Right ventricle myocardium superior (tissue), 1 donor: ENCODE measurements at regions not wholly inside any gene's neighbourhood (a gene's known extent, or its start where the extent isn't known, plus 50 kb on each side); places are given as distances from the start of the nearest gene placed in this dataset.

Experiments used
- ATAC-seq: fragments of 200-7000 bp; cut with Tn5 transposase; one replicate; pipeline ENCODE4 v1.9.1; 2020; ENCODE audit warnings: mild to moderate bottlenecking; ENCODE audit not compliant: poor library complexity
- DNase-seq: peaks from one replicate; pipeline ENCODE4 v3.0.0-alpha.2; 2020
- intact Hi-C: fragments of 100-400 bp; cut with DNase I; formaldehyde crosslinking; loops from one replicate; pipeline ENCODE4 v1.11.2; 2022
- donor health status: DM: no; HTN: yes; CAD: no; lungs with severe emphysema.

- intact Hi-C loops, result no loop called here
- DNase-seq, result no peak
- ATAC-seq, result no peak
These were observed 699.4 kb upstream of the FZD8 start for GRCh38 chr10:36341471-36341870.

DNA sequence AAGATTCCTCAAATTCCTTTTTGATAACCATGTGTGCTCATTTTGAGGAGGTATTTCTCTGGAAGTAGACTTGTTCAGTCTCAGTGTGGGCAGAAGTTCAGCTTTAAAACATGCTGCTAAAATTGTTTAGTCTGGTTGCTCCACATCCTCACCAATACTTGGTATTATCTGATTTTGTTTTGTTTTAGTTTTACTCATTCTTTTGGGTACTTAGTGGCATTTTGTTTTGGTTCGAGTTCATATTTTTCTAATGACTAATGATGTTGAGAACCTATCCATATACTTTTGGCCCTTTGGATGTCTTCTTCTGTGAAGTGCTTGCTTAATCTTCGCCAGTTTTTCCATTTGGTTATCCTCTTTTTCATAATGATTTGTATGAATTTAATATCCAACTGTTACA, 694.2 kb upstream of the FZD8 start:
- DNase-seq (no peak), ATAC-seq (no peak)
- intact Hi-C loops, result no loop called here

DNA sequence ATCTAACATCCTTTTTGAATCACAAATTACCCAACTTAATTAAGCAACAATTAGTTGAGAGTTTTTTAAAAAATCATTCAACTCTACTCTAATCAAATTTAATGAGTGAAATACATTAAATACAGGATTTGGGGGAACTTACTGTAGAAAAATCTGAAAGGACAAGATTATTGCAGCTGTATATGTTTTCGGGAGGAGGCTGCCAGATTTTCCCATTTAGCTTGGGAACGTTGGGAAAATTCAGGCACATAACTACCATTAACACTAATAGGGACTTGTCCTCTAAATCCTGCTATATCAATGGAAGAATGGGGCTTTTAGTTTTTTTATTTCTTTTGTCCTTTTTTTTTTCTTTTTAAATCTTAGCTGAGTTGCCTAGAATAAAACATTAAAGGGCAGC, 691.4 kb upstream of the FZD8 start:
- intact Hi-C loops, result no loop called here
- DNase-seq, result no peak
- ATAC-seq, result no peak

DNA sequence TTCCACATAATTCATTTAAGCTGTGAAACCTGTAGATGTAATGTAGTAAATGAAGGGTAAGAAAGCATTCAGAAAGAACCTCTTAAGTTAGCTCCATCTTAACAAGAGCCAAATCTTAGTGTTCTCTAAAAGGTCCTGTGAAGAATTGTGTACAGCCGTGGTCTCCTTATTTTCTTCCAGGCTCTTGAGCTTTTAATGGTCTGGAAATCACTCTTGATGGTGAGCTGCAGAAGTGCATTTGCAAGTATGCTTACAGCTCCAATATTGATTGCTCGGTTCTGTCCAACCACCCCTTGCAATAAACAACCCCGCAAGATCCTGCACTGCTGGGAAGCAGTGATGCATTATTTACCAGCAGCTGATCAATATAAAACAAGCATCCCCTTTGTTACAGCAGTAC, 690.8 kb upstream of the FZD8 start:
- intact Hi-C loops, result no loop called here
- DNase-seq, result no peak
- ATAC-seq, result no peak

GRCh38 chr10:36331121-36331520, 689.0 kb upstream of the FZD8 start:
- intact Hi-C loops, result no loop called here
- ATAC-seq (no peak), DNase-seq (no peak)

DNA sequence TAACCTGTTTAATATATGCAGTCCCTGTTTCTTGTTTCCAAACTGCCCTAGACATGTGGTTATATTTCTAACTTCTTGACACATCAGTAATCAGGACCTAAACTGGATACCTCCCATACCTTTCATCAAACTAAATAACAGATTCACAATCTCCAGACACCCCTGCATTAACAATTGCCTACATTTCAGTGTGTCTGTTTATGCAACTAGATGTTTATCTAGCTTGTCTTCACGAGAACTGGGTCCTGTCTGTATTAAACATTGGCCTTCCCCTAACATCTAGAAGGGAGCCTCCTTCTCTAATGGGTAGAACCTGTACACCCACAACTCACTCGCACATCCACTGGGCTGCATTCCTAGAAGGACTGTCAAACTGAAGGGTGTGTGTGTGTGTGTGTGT, 683.7 kb upstream of the FZD8 start:
- DNase-seq (no peak), ATAC-seq (no peak)
- intact Hi-C loops, result no loop called here

- DNase-seq (no peak), ATAC-seq (no peak)
- intact Hi-C loops, result no loop called here
These were observed 682.7 kb upstream of the FZD8 start for GRCh38 chr10:36324831-36325230.

DNA sequence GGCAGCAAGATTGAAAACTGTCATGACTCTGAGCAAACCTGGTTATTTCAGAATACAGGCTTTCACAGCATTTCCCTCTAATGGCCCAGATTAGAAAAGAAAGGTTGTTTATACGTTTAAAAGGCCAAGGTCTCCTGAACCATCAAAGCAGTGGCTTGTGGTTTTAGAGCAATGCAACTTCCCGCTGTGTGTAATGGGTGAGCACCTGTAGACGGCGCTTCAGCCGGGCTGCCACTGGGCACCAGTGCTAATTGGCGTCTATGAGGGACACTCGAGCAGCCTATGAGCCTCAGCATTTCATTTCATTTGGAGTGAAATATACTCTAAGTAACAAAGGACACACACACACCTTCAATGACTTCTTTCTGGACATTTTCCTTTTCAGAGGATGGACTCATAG, 671.0 kb upstream of the FZD8 start:
- no peak for ATAC-seq
- no peak for DNase-seq
- intact Hi-C loops, result no loop called here

GRCh38 chr10:36303896-36304295, 661.8 kb upstream of the FZD8 start:
- intact Hi-C loops, result no loop called here
- no peak for DNase-seq

DNA sequence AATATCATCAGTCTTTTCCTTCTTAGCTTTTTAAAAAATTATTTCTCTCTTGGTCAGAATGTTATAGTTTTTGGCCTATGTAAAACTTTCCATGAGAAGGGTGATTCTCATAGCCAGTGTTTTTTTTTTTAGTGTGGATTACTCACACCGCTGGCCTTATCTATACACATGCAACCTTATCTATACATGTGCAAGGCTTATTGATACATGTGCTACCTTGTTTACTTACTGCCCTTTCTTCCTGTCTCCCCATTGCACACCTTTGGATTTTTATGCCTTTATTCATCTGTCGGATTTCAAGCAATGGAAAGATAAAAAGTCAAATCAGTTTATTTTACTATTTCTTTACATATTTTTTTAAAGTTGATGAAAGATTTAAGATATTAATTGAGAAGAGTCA, 660.0 kb upstream of the FZD8 start:
- intact Hi-C loops, result no loop called here
- no peak for ATAC-seq
- no peak for DNase-seq

More at GRCh38 chr10:36303896-36304295, 661.8 kb upstream of the FZD8 start:
- ATAC-seq, result no peak

- no peak for ATAC-seq
- DNase-seq, result no peak
- intact Hi-C loops, result no loop called here
These were observed 659.4 kb upstream of the FZD8 start for GRCh38 chr10:36301539-36301938.

GRCh38 chr10:36301139-36301538, 659.0 kb upstream of the FZD8 start:
- ATAC-seq, result no peak
- intact Hi-C loops, result no loop called here
- no peak for DNase-seq

GRCh38 chr10:36283827-36284226, 641.7 kb upstream of the FZD8 start:
- DNase-seq (no peak), ATAC-seq (no peak)
- intact Hi-C loops, result no loop called here

- ATAC-seq (no peak), DNase-seq (no peak)
- intact Hi-C loops, result no loop called here
These were observed 639.8 kb upstream of the FZD8 start for GRCh38 chr10:36281831-36282331.

DNA sequence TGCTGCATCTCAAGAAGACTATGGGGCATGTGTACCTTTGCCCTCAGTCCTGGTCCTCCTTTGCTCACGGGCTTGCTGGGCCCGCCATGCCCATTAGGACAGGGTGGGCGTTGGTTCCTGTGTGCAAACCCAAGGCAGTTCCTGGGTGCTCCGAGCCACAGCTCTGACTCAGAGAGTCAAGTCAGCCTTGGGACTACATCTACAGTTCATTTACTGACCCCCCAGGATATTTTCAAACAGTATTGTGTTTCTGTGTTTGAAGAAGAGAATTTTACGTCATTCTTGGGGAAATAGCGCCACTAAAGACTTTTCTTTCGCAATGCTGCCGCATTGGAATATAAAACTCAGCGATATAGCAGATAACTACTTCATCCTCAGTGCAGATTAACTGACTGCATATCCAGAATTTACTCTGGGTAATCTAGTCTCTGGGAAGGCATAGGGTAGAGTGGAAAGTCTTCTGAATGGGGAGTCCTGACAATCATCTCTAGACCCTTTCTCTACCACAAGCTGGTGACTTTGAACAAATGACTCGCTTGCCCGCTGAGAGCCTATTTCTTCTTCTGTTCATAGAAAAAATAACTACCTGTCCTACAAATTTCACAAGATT, 638.9 kb upstream of the FZD8 start:
- DNase-seq (no peak), ATAC-seq (no peak)
- intact Hi-C loops, result no loop called here

- DNase-seq, result no peak
- intact Hi-C loops, result no loop called here
- no peak for ATAC-seq
These were observed 638.2 kb upstream of the FZD8 start for GRCh38 chr10:36280321-36280741.

DNA sequence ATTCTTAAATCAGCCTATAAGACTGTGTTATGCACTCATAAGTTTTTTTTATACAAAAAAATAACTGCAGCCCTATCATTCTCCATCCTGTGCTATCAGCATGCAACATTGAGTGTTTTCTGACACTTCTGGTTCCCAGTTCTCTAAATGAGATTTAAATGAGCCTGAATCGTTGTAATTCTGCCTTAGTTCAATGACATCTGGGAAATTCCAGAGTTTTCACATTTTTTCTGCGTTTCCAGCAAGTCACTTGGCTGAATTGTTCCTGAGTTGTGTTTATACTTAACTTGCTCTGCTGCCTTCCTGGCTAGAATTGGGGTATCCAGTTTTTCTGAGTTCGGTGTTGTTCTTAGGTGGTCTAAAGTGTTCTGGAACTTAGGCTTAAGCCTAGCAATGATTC, 636.1 kb upstream of the FZD8 start:
- DNase-seq, result no peak
- no peak for ATAC-seq
- intact Hi-C loops, result no loop called here

- ATAC-seq (no peak), DNase-seq (no peak)
- intact Hi-C loops, result no loop called here
These were observed 635.4 kb upstream of the FZD8 start for GRCh38 chr10:36277459-36277858.

DNA sequence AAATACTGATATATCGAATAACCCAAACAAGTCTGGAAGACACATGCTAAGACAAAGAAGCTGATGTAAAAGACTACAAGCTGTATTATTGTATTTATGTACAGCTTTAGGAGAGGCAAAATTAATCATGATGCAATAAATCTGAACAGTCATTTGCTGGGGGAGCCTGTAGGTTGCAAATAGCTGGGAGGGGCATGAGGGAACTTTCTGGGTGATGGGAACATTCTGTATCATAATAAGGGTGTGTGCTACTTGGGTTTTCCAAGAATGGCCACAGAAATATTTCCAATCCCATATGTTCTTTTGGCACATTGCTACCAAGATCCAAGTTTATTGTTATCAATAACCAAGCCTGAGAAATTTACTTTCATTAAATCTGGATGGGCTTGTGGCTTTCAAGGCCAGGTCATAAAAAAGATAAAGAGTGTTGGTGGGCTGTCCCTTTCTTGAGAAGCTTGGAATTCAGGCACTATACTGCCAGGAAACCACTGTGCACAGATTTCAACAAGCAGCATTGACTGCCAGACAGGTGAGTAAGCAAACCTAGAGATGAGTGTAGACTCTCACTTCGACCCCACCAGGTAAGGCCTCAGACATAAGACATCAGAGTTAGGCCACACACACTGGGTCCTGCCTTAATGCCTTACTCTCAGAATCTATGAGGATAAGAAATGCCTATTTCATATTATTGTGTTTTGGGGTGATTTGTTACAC, 629.7 kb upstream of the FZD8 start:
- intact Hi-C loops, result no loop called here
- DNase-seq (no peak), ATAC-seq (no peak)

DNA sequence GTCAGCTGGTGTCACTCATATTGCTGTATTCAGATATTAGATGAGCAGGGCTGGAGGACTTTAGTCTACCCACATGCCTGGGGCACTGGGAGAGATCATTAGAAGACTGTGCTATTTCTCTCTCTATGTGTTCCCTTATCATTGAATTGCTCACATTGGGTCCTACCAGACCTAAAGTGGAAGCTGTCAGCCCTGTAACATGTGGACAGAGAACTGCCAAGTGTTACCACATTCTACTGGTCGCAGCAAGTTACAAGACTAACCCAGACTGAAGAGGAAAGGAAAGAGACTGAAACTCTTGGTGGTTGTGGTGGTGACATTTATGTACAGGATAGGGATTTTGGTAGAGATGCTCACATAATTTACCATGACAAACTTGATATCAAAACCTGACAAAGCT, 627.1 kb upstream of the FZD8 start:
- intact Hi-C loops, result no loop called here

DNA sequence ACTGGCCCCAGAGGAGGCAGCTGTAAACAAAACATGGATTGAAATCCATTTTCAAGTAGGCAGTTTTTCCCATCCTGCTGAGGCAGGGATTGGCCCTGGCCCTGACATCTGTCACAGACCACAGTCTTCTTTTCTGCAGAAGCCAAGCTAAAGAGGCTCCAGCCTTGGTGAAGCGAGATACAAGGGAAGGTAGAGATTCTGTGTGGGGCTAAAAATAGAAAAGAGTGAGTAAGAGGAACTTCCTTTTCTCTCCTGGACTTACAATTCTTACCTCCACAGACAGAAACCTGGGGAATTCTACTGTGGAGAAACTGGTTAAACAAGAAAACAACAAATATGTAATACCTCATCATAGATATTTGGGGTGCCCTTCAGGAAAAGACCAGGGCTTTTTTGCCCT, 624.8 kb upstream of the FZD8 start:
- DNase-seq, result no peak
- intact Hi-C loops, result no loop called here
- no peak for ATAC-seq

More for the DNA sequence above, 627.1 kb upstream of the FZD8 start:
- DNase-seq (no peak), ATAC-seq (no peak)
